Breast epithelium (tissue), 4 donors: ENCODE measurements at regions not wholly inside any gene's neighbourhood (a gene's known extent, or its start where the extent isn't known, plus 50 kb on each side); places are given as distances from the start of the nearest gene placed in this dataset.

Experiments
- DNase-seq, 2 donors: peaks; one replicate each; pipeline ENCODE4 v3.0.0-alpha.2; 2019; ENCODE audit warnings: low spot score in 2 of 2
- H3K27ac ChIP-seq, 2 donors: fragments of 200-600 bp; sonication (generic) in 1 of 2; one replicate each; pipeline ENCODE4 v1.5.1; 2016 to 2019; ENCODE audit warnings: mild to moderate bottlenecking in 1 of 2
- H3K27me3 ChIP-seq, 2 donors: fragments of 200-600 bp; sonication (generic) in 1 of 2; one replicate each; pipeline versions ENCODE4 v1.5.1 to v1.6.0; 2017 to 2019; ENCODE audit warnings: control low read depth in 1 of 2, mild to moderate bottlenecking in 1 of 2
- H3K36me3 ChIP-seq: fragments of 200-600 bp; one replicate; pipeline ENCODE4 v1.5.1; 2019
- H3K4me1 ChIP-seq, 2 donors: fragments of 200-600 bp; sonication (generic); one replicate each; pipeline ENCODE4 v1.5.1; 2016 to 2019; ENCODE audit warnings: control low read depth in 1 of 2
- H3K4me3 ChIP-seq, 3 donors: fragments of 200-600 bp; sonication (generic); 1 replicate in 2 of 3; 2 replicates in 1 of 3; pipeline ENCODE4 v1.5.1; 2016 to 2019; ENCODE audit warnings: mild to moderate bottlenecking in 3 of 3, moderate library complexity in 2 of 3
- H3K9me3 ChIP-seq, 2 donors: fragments of 200-600 bp; sonication (generic) in 1 of 2; one replicate each; pipeline ENCODE4 v1.5.1; 2016 to 2019; ENCODE audit warnings: control low read depth in 1 of 2
- CTCF ChIP-seq, 3 donors: fragments of 450-650 bp; IDR thresholded peaks; one replicate each; pipeline ENCODE4 v1.5.1; 2016 to 2017; ENCODE audit warnings: antibody characterized with exemption in 3 of 3, mild to moderate bottlenecking in 3 of 3, moderate library complexity in 3 of 3
- POLR2A ChIP-seq: fragments of 450-650 bp; IDR thresholded peaks from one replicate; pipeline ENCODE4 v1.6.1; 2016; ENCODE audit warnings: antibody characterized with exemption, mild to moderate bottlenecking, moderate library complexity
- POLR2AphosphoS5 ChIP-seq, 3 donors: sonication (generic); formaldehyde crosslinking; IDR thresholded peaks; one replicate each; pipeline ENCODE4 v1.6.1; 2017; ENCODE audit warnings: antibody characterized with exemption in 3 of 3
- intact Hi-C: fragments of 100-400 bp; cut with DNase I; formaldehyde crosslinking; loops from one replicate; pipeline ENCODE4 v1.15.1; 2023; ENCODE audit warnings: low total_unique reads

- no peaks in the 10 kb centered on the region for H3K36me3 ChIP-seq
- TF ChIP-seq CTCF (IDR thresholded peaks at IDR 0.05), result no peak
- no peak for TF ChIP-seq POLR2AphosphoS5 (IDR thresholded peaks at IDR 0.05)
- no peak for DNase-seq
- no peaks in the 10 kb centered on the region for H3K9me3 ChIP-seq
- H3K4me1 ChIP-seq, result no peaks in the 10 kb centered on the region
- H3K27me3 ChIP-seq, result no peaks in the 10 kb centered on the region
- H3K4me3 ChIP-seq, result no peak overlapping the region
- no peak overlapping the region for H3K27ac ChIP-seq
- intact Hi-C loops, result no loop called here
These were observed 256.8 kb downstream of the CDK5RAP2 start for GRCh38 chr9:120323125-120323524.

- no peak for TF ChIP-seq POLR2A
- no peak for TF ChIP-seq CTCF (IDR thresholded peaks at IDR 0.05)
- no peak for TF ChIP-seq POLR2AphosphoS5 (IDR thresholded peaks at IDR 0.05)
- DNase-seq, result no peak
- Histone ChIP-seq H3K4me3 (no peak overlapping the region), H3K9me3 (peaks cover 0 to 4% of the 10 kb centered on the region in 2 donors), H3K4me1 (no peaks in the 10 kb centered on the region), H3K27ac (no peak overlapping the region), H3K27me3 (no peaks in the 10 kb centered on the region), H3K36me3 (no peaks in the 10 kb centered on the region)
- intact Hi-C loops, result no loop called here
These were observed 260.5 kb downstream of the CDK5RAP2 start for GRCh38 chr9:120319452-120319851.

- DNase-seq, result no peak
- Histone ChIP-seq H3K4me3 (no peak overlapping the region), H3K9me3 (peaks cover 0 to 11% of the 10 kb centered on the region in 2 donors), H3K36me3 (no peaks in the 10 kb centered on the region), H3K27me3 (no peaks in the 10 kb centered on the region), H3K27ac (no peak overlapping the region), H3K4me1 (no peaks in the 10 kb centered on the region)
- TF ChIP-seq CTCF (IDR thresholded peaks at IDR 0.05) (no peak), POLR2AphosphoS5 (IDR thresholded peaks at IDR 0.05) (no peak), POLR2A (no peak)
- intact Hi-C loops, result no loop called here
These were observed 264.8 kb downstream of the CDK5RAP2 start for GRCh38 chr9:120315154-120315553.

- intact Hi-C loops, result no loop called here
- no peak overlapping the region for H3K27ac ChIP-seq
- no peaks in the 10 kb centered on the region for H3K4me1 ChIP-seq
- no peak overlapping the region for H3K4me3 ChIP-seq
- no peaks in the 10 kb centered on the region for H3K27me3 ChIP-seq
- H3K36me3 ChIP-seq, result no peaks in the 10 kb centered on the region
- peaks cover 0 to 11% of the 10 kb centered on the region in 2 donors for H3K9me3 ChIP-seq
- no peak for DNase-seq
- TF ChIP-seq POLR2AphosphoS5 (IDR thresholded peaks at IDR 0.05) (no peak), CTCF (IDR thresholded peaks at IDR 0.05) (no peak), POLR2A (no peak)
These were observed 267.9 kb downstream of the CDK5RAP2 start for GRCh38 chr9:120312031-120312430.

- intact Hi-C loops, result no loop called here
- TF ChIP-seq POLR2A (no peak), CTCF (IDR thresholded peaks at IDR 0.05) (no peak), POLR2AphosphoS5 (IDR thresholded peaks at IDR 0.05) (no peak)
These were observed 269.9 kb downstream of the CDK5RAP2 start for GRCh38 chr9:120310035-120310434.

More at GRCh38 chr9:120310035-120310434, 269.9 kb downstream of the CDK5RAP2 start:
- Histone ChIP-seq H3K27ac (no peak overlapping the region), H3K4me3 (no peak overlapping the region), H3K4me1 (no peaks in the 10 kb centered on the region), H3K27me3 (no peaks in the 10 kb centered on the region), H3K9me3 (peaks cover 0 to 11% of the 10 kb centered on the region in 2 donors), H3K36me3 (no peaks in the 10 kb centered on the region)
- DNase-seq, result no peak
